ENCODE measurements at regions not wholly inside any gene's neighbourhood (a gene's known extent, or its start where the extent isn't known, plus 50 kb on each side); places are given as distances from the start of the nearest gene placed in this dataset.

DNA sequence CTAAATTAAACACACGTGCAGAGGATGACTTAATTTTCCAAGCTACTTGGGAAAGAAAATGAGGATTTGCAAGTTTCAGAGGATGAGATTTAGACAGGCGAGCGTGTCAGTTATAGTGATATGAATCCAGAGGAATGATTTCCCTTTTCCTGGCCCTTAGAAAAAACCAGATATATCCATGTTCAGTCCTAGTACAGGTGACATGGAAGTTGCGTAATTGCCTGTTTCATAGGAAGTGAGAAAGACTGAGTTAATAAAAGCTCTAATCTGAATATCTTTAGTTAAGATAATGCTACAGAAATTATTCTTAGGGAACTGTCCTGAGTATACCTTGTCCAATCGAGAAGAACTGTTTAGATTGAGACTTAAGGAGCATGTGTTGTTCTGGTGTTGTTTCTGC is 490.5 kb downstream of the ZNF385D start:
- no peak overlapping the region for H3K14ac ChIP-seq (ENCODE audit: insufficient read length)
- no peak overlapping the region for H3K23ac ChIP-seq (ENCODE audit: insufficient read length)
- no peak overlapping the region for H2BK15ac ChIP-seq (ENCODE audit: low read length)
- no peak overlapping the region for H3K18ac ChIP-seq (ENCODE audit: extremely low read depth, low read length)
- no peak overlapping the region for H3K4me2 ChIP-seq (ENCODE audit: insufficient read depth in 1 of 2, low read depth in 2 of 2, low read length in 2 of 2)
- H3K9ac ChIP-seq (replicated peaks in 1 of 4; ENCODE audit: extremely low read depth in 1 of 4, low read depth in 3 of 4, low read length in 3 of 4), result no peak overlapping the region
- no peak overlapping the region for H2BK5ac ChIP-seq (ENCODE audit: low read depth, low read length)
- H2AK5ac ChIP-seq (ENCODE audit: low read depth, low read length), result no peak overlapping the region
- no peak overlapping the region for H3K27ac ChIP-seq (ENCODE audit: low read depth, low read length)
- H3K9me3 ChIP-seq (ENCODE audit: insufficient read depth in 2 of 2, low read depth in 1 of 2, low read length in 1 of 2), result peaks cover 1 to 5% of the 10 kb centered on the region in 2 experiments; a peak in 1 of 4 replicates
- H2BK12ac ChIP-seq (ENCODE audit: low read depth, low read length), result no peak overlapping the region
- no peaks in the 10 kb centered on the region for H3K79me1 ChIP-seq (ENCODE audit: low read depth, low read length)
- no peak overlapping the region for H2AFZ ChIP-seq (ENCODE audit: low read length)
- H3K27me3 ChIP-seq (replicated peaks in 1 of 4; ENCODE audit: control insufficient read depth in 3 of 4, extremely low read depth in 1 of 4, insufficient read depth in 3 of 4, low read length in 3 of 4), result no peaks in the 10 kb centered on the region
- WGBS, 2 experiments (ENCODE audit: extremely low coverage in 1 of 2, insufficient coverage in 1 of 2, insufficient read length in 1 of 2, insufficient replicate concordance in 2 of 2, low coverage in 1 of 2, low lambda C conversion rate in 2 of 2, missing lambda C conversion rate in 1 of 2), result 89% methylated on average over 5 of the region's 5 CpGs; no CpG with 5 or more reads in 1 of the 2 experiments
- no peak overlapping the region for H2BK20ac ChIP-seq (ENCODE audit: low read length)
- no peak overlapping the region for H4K91ac ChIP-seq (replicated peaks; ENCODE audit: insufficient read length, low read length)
- no peaks in the 10 kb centered on the region for H4K20me1 ChIP-seq (replicated peaks in 1 of 2; ENCODE audit: control insufficient read depth in 1 of 2, insufficient read depth in 2 of 2, low read length in 2 of 2)
- no peak overlapping the region for H4K8ac ChIP-seq (ENCODE audit: extremely low read depth, insufficient read depth, low read length)
- no peak overlapping the region for H4K5ac ChIP-seq (ENCODE audit: insufficient read length, low read depth, low read length)
- H3K56ac ChIP-seq (replicated peaks; ENCODE audit: insufficient read length, low read depth, low read length), result no peak overlapping the region
- no peak overlapping the region for H3K4me3 ChIP-seq (ENCODE audit: extremely low read depth in 1 of 4, insufficient read depth in 2 of 4, low read depth in 3 of 4, low read length in 4 of 4)
- H2BK120ac ChIP-seq (replicated peaks; ENCODE audit: low read depth, low read length), result no peak overlapping the region
- TF ChIP-seq PHF8 (conservative IDR thresholded peaks at IDR 0.05; ENCODE audit: low read depth, low read length) (no peak), GABPA (IDR thresholded peaks at IDR 0.05; ENCODE audit: borderline replicate concordance, insufficient read depth, low read length) (no peak), EZH2 (IDR thresholded peaks at IDR 0.05; ENCODE audit: low read depth, low read length, severe bottlenecking) (no peak), GTF2F1 (IDR thresholded peaks at IDR 0.05; ENCODE audit: borderline replicate concordance, low read depth, low read length) (no peak), CEBPB (IDR thresholded peaks at IDR 0.05; ENCODE audit: low read depth, low read length) (peak; percentile 77), SUZ12 (IDR thresholded peaks at IDR 0.05; ENCODE audit: low read length) (no peak), POLR2A (IDR thresholded peaks at IDR 0.05; ENCODE audit: control extremely low read depth in 1 of 2, low read depth in 2 of 2, low read length in 2 of 2) (no peak)
- peaks cover 0 to 3% (median 0%) of the 10 kb centered on the region in 4 experiments; a peak in 1 of 8 replicates for H3K36me3 ChIP-seq (ENCODE audit: control insufficient read depth in 2 of 4, insufficient read depth in 4 of 4, low read length in 3 of 4)
- no peak overlapping the region for H3K4ac ChIP-seq (replicated peaks; ENCODE audit: insufficient read length, low read depth, low read length)
- no peaks in the 10 kb centered on the region for H3K4me1 ChIP-seq (replicated peaks in 1 of 4; ENCODE audit: control insufficient read depth in 3 of 4, insufficient read depth in 4 of 4, low read length in 3 of 4)
- ChIA-PET POLR2A (ENCODE audit: partially characterized antibody) (no interaction called here), CTCF (ENCODE audit: partially characterized antibody) (interaction anchor here (1.1 kb wide), 1 partner anchor 29 kb away, joined by 5 read pairs; no protein-coding TSS in a partner anchor)
- DNase-seq (ENCODE audit: low read depth in 1 of 2, low spot score in 2 of 2), result no peak
- no peaks in the 10 kb centered on the region for H3K79me2 ChIP-seq (ENCODE audit: control insufficient read depth in 1 of 2, insufficient read depth in 2 of 2, low read length in 2 of 2)
- no peaks in the 10 kb centered on the region for H3K23me2 ChIP-seq (ENCODE audit: low read depth, low read length)
- no peak for FAIRE-seq
